ENCODE measurements at regions not wholly inside any gene's neighbourhood (a gene's known extent, or its start where the extent isn't known, plus 50 kb on each side); places are given as distances from the start of the nearest gene placed in this dataset.
A peak's percentile ranks its signal among the peaks of the same experiment; 100 is the strongest.

- no peak overlapping the region for H3K4me3 ChIP-seq (ENCODE audit: low read depth, low read length)
- no peak for TF ChIP-seq MYC (IDR thresholded peaks at IDR 0.05; ENCODE audit: low read depth, low read length)
- TF ChIP-seq, protein P1, sequence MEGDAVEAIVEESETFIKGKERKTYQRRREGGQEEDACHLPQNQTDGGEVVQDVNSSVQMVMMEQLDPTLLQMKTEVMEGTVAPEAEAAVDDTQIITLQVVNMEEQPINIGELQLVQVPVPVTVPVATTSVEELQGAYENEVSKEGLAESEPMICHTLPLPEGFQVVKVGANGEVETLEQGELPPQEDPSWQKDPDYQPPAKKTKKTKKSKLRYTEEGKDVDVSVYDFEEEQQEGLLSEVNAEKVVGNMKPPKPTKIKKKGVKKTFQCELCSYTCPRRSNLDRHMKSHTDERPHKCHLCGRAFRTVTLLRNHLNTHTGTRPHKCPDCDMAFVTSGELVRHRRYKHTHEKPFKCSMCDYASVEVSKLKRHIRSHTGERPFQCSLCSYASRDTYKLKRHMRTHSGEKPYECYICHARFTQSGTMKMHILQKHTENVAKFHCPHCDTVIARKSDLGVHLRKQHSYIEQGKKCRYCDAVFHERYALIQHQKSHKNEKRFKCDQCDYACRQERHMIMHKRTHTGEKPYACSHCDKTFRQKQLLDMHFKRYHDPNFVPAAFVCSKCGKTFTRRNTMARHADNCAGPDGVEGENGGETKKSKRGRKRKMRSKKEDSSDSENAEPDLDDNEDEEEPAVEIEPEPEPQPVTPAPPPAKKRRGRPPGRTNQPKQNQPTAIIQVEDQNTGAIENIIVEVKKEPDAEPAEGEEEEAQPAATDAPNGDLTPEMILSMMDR (IDR thresholded peaks at IDR 0.05; ENCODE audit: low read depth, low read length), result no peak
- no peak for TF ChIP-seq MAX (IDR thresholded peaks at IDR 0.05; ENCODE audit: low read depth, low read length)
- no peak for TF ChIP-seq POLR2A (IDR thresholded peaks at IDR 0.05; ENCODE audit: extremely low read depth, insufficient read length)
- DNase-seq (ENCODE audit: low read depth), result no peak
Observed at GRCh38 chr3:135393159-135393558, 572.4 kb upstream of the PPP2R3A start.

- DNase-seq (ENCODE audit: low read depth), result no peak
- TF ChIP-seq, protein P1 (IDR thresholded peaks at IDR 0.05; ENCODE audit: low read depth, low read length), result no peak
- TF ChIP-seq MAX (IDR thresholded peaks at IDR 0.05; ENCODE audit: low read depth, low read length) (no peak), MYC (IDR thresholded peaks at IDR 0.05; ENCODE audit: low read depth, low read length) (no peak), POLR2A (IDR thresholded peaks at IDR 0.05; ENCODE audit: extremely low read depth, insufficient read length) (no peak)
- H3K4me3 ChIP-seq (ENCODE audit: low read depth, low read length), result no peak overlapping the region
Observed at GRCh38 chr3:135393898-135394525, 571.5 kb upstream of the PPP2R3A start.

GRCh38 chr3:135412475-135412874 is 553.1 kb upstream of the PPP2R3A start:
- H3K4me3 ChIP-seq (ENCODE audit: low read depth, low read length), result no peak overlapping the region
- TF ChIP-seq, protein P1 (IDR thresholded peaks at IDR 0.05; ENCODE audit: low read depth, low read length), result no peak
- TF ChIP-seq MYC (IDR thresholded peaks at IDR 0.05; ENCODE audit: low read depth, low read length) (no peak), MAX (IDR thresholded peaks at IDR 0.05; ENCODE audit: low read depth, low read length) (no peak), POLR2A (IDR thresholded peaks at IDR 0.05; ENCODE audit: extremely low read depth, insufficient read length) (no peak)
- DNase-seq (ENCODE audit: low read depth), result peak; percentile 1

- DNase-seq (ENCODE audit: low read depth), result no peak
- H3K4me3 ChIP-seq (ENCODE audit: low read depth, low read length), result no peak overlapping the region
Observed at GRCh38 chr3:135416182-135416581, 549.3 kb upstream of the PPP2R3A start.

GRCh38 chr3:135419155-135419554 is 546.4 kb upstream of the PPP2R3A start:
- DNase-seq (ENCODE audit: low read depth), result no peak
- TF ChIP-seq, protein P1 (IDR thresholded peaks at IDR 0.05; ENCODE audit: low read depth, low read length), result no peak
- TF ChIP-seq MAX (IDR thresholded peaks at IDR 0.05; ENCODE audit: low read depth, low read length), result no peak
- no peak for TF ChIP-seq MYC (IDR thresholded peaks at IDR 0.05; ENCODE audit: low read depth, low read length)
- no peak for TF ChIP-seq POLR2A (IDR thresholded peaks at IDR 0.05; ENCODE audit: extremely low read depth, insufficient read length)
- no peak overlapping the region for H3K4me3 ChIP-seq (ENCODE audit: low read depth, low read length)

More at GRCh38 chr3:135416182-135416581, 549.3 kb upstream of the PPP2R3A start:
- TF ChIP-seq MAX (IDR thresholded peaks at IDR 0.05; ENCODE audit: low read depth, low read length) (no peak), MYC (IDR thresholded peaks at IDR 0.05; ENCODE audit: low read depth, low read length) (no peak), POLR2A (IDR thresholded peaks at IDR 0.05; ENCODE audit: extremely low read depth, insufficient read length) (no peak)
- TF ChIP-seq, protein P1 (IDR thresholded peaks at IDR 0.05; ENCODE audit: low read depth, low read length), result no peak
